BE2C (cell line): ENCODE measurements at regions not wholly inside any gene's neighbourhood (a gene's known extent, or its start where the extent isn't known, plus 50 kb on each side); places are given as distances from the start of the nearest gene placed in this dataset.

Source experiments
- DNase-seq: peaks from one replicate; pipeline ENCODE4 v3.0.0-alpha.2; 2020
- H3K27me3 ChIP-seq: fragments of 250-450 bp; sonication (Bioruptor Pico); 2 replicates; pipeline ENCODE4 v1.5.1; 2020; ENCODE audit warnings: mild to moderate bottlenecking
- H3K36me3 ChIP-seq: fragments of 250-450 bp; sonication (Bioruptor Pico); 2 replicates; pipeline ENCODE4 v1.5.1; 2020; ENCODE audit warnings: mild to moderate bottlenecking
- H3K4me1 ChIP-seq: fragments of 250-450 bp; sonication (Bioruptor Pico); 2 replicates; pipeline ENCODE4 v1.5.1; 2020
- H3K4me3 ChIP-seq: 2 replicates; pipeline ENCODE4 v1.5.1; 2011; ENCODE audit warnings: low read depth, low read length
- H3K9me3 ChIP-seq: fragments of 250-450 bp; sonication (Bioruptor Pico); 2 replicates; pipeline ENCODE4 v1.5.1; 2020
- TF ChIP-seq, protein P1 (sequence below): IDR thresholded peaks from 2 replicates; pipeline ENCODE4 v1.5.1; 2012; ENCODE audit warnings: mild to moderate bottlenecking, low read depth, low read length

- H3K36me3 ChIP-seq = no peaks in the 10 kb centered on the region
- no peaks in the 10 kb centered on the region for H3K27me3 ChIP-seq
- no peak overlapping the region for H3K4me3 ChIP-seq
- no peak for DNase-seq
- H3K9me3 ChIP-seq = no peaks in the 10 kb centered on the region
- TF ChIP-seq, protein P1, sequence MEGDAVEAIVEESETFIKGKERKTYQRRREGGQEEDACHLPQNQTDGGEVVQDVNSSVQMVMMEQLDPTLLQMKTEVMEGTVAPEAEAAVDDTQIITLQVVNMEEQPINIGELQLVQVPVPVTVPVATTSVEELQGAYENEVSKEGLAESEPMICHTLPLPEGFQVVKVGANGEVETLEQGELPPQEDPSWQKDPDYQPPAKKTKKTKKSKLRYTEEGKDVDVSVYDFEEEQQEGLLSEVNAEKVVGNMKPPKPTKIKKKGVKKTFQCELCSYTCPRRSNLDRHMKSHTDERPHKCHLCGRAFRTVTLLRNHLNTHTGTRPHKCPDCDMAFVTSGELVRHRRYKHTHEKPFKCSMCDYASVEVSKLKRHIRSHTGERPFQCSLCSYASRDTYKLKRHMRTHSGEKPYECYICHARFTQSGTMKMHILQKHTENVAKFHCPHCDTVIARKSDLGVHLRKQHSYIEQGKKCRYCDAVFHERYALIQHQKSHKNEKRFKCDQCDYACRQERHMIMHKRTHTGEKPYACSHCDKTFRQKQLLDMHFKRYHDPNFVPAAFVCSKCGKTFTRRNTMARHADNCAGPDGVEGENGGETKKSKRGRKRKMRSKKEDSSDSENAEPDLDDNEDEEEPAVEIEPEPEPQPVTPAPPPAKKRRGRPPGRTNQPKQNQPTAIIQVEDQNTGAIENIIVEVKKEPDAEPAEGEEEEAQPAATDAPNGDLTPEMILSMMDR = no peak
- H3K4me1 ChIP-seq = no peaks in the 10 kb centered on the region
Measured at GRCh38 chr20:50328222-50328979, 137.8 kb downstream of the CEBPB start.

DNA sequence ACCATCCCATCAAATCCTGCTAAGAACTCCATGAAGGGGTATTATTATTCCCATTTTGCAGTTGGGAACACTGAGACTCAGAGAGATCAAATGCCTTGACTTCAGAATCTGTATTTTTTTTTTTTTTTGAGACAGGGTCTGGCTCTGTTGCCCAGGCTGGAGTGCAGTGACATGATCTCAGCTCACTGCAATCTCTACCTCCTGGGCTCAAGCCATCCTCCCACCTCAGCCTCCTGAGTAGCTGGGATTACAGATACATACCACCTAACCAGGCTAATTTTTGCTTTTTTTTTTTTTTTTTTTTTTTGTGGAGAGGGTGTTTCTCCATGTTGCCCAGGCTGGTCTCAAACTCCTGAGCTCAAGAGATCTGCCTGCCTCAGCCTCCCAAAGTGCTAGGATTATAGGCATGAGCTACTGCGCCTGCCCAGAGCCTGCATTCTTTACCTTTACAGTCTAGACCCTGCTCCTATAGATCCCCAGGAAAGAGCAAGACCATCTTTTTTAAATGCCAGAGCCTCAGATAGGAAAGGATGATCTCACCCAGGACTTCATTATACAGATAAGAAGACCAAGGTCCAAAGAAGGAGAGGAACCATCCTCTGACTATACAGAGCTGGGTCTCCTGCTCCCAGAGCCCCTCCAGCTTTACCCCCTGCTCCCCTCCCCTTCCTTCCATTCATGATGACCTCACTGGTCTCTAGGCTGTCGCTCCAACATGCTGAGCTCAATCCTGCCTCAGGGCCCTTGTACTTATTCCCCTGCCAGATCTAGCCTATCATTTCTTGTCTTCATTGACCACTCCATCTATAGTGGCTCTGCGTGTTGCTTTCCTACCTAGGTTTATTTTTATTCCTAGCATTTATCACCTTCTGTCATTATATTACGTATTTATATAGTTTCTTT lies 138.6 kb downstream of the CEBPB start:
- TF ChIP-seq, protein P1 = no peak
- Histone ChIP-seq H3K27me3 (no peaks in the 10 kb centered on the region), H3K4me3 (no peak overlapping the region), H3K4me1 (no peaks in the 10 kb centered on the region), H3K9me3 (no peaks in the 10 kb centered on the region), H3K36me3 (no peaks in the 10 kb centered on the region)
- DNase-seq = no peak

DNA sequence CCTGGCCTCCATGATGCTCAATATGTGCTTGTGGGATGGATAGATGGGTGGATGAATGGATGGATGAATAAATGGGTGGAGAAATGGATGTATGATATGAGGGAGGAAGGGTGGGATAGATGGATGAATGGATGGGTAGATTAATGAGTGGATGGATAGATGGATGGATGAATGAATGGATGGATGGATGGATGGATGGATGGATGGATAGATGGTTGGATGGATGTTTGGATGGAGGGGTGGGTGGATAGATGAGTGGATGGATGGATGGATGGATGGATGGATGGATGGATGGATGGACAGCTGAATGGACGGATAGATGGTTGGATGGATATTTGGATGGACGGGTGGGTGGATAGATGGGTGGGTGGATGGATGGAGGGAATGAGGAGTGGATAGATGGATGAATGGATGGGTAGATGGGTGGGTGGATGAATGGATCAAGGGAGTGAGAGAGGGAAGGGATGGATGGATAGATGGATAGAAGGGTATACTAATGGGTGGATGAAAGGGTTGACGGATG lies 139.4 kb downstream of the CEBPB start:
- no peaks in the 10 kb centered on the region for H3K9me3 ChIP-seq
- no peak for DNase-seq
- TF ChIP-seq, protein P1 = no peak

DNA sequence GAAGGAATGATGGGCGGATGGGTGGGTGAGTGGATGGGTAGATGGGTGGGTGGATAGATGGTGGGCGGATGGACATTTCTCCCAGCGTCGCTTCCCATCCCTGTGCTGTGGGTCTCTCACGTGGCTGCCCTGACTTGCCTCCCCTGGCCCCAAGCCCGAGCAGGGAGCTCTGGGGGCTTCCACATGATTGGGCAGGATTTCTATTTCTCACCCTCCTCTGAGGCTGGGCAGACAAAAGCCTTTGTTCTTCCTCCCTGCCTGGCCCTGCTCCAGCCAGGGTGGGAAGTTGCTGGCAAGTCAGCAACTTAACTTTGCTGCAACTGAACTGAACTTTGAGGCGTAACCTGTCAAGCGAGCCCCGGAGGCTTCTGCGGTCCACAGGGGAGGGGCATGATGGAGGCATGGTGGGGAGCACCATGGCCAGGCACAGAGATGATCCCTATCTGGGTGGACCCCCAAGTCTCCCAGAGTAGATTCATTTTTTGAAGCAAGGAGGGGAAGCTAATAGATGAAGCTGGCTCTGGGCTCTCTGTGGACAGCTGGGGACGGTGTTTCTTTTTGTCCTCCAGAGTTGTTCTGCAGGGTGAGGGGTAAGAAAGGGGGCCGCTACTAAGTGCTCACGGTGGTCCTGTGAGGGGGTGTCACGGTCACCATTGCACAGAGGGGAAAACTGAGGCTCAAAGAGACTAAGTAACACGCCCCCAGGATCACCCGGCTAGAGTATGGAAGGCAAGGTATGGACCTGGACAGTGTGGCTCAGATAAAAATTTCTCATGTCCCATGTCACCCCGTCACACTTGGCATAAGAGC lies 140.1 kb downstream of the CEBPB start:
- no peak for DNase-seq
- TF ChIP-seq, protein P1 = no peak
- no peak overlapping the region for H3K4me3 ChIP-seq
- no peaks in the 10 kb centered on the region for H3K27me3 ChIP-seq
- H3K9me3 ChIP-seq = no peaks in the 10 kb centered on the region
- no peaks in the 10 kb centered on the region for H3K4me1 ChIP-seq
- no peaks in the 10 kb centered on the region for H3K36me3 ChIP-seq

More for the DNA sequence above, 139.4 kb downstream of the CEBPB start:
- H3K27me3 ChIP-seq = no peaks in the 10 kb centered on the region
- no peaks in the 10 kb centered on the region for H3K4me1 ChIP-seq
- no peak overlapping the region for H3K4me3 ChIP-seq
- no peaks in the 10 kb centered on the region for H3K36me3 ChIP-seq

GRCh38 chr20:50331469-50332363 lies 141.1 kb downstream of the CEBPB start:
- H3K4me1 ChIP-seq = no peaks in the 10 kb centered on the region; the same call in 1 of the 2 replicates
- DNase-seq = no peak

More at GRCh38 chr20:50331469-50332363, 141.1 kb downstream of the CEBPB start:
- Histone ChIP-seq H3K4me3 (no peak overlapping the region), H3K36me3 (no peaks in the 10 kb centered on the region), H3K27me3 (no peaks in the 10 kb centered on the region), H3K9me3 (no peaks in the 10 kb centered on the region)
- TF ChIP-seq, protein P1 = no peak
